OCI-LY3 (cell line): ENCODE measurements at regions not wholly inside any gene's neighbourhood (a gene's known extent, or its start where the extent isn't known, plus 50 kb on each side); places are given as distances from the start of the nearest gene placed in this dataset.

Experiments
- CTCF ChIP-seq: fragments of 200-600, 300-600 bp; sonication (generic); IDR thresholded peaks from 2 replicates; pipeline ENCODE4 v1.5.1; 2014; ENCODE audit warnings: antibody characterized with exemption, low read length, low read depth
- EZH2phosphoT487 ChIP-seq: fragments of 200-600 bp; shearing (Covaris generic); IDR thresholded peaks from 2 replicates; pipeline ENCODE4 v1.6.1; 2018; ENCODE audit warnings: antibody characterized with exemption, mixed run types, low read depth

DNA sequence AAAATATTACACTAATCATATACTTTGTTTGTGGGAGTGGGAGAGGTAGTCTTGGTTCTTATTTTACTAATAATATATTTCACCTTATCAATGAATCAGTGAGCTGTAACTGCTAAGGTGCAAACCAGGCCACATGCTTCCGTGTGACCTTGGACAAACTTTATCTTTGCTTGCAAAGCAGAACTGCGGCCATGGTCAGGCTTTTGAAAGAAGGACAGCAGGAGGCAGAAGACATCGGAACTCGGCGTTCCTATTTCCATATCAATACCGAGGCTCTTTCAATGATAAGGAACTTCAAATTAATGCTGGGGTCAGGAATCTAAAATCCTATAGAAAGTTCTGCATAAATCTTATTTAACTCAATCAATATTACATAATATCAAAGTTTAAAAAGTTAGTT is 491.9 kb upstream of the PFKP start:
- TF ChIP-seq CTCF, result no peak
- no peak for TF ChIP-seq EZH2phosphoT487
